T-helper 2 cell (primary cell): ENCODE measurements at regions not wholly inside any gene's neighbourhood (a gene's known extent, or its start where the extent isn't known, plus 50 kb on each side); places are given as distances from the start of the nearest gene placed in this dataset.

Experiments used
- DNase-seq, 5 experiments: peaks; one replicate each; pipeline versions ENCODE4 v3.0.0 to v3.0.0-alpha.2; 2012 to 2022

DNA sequence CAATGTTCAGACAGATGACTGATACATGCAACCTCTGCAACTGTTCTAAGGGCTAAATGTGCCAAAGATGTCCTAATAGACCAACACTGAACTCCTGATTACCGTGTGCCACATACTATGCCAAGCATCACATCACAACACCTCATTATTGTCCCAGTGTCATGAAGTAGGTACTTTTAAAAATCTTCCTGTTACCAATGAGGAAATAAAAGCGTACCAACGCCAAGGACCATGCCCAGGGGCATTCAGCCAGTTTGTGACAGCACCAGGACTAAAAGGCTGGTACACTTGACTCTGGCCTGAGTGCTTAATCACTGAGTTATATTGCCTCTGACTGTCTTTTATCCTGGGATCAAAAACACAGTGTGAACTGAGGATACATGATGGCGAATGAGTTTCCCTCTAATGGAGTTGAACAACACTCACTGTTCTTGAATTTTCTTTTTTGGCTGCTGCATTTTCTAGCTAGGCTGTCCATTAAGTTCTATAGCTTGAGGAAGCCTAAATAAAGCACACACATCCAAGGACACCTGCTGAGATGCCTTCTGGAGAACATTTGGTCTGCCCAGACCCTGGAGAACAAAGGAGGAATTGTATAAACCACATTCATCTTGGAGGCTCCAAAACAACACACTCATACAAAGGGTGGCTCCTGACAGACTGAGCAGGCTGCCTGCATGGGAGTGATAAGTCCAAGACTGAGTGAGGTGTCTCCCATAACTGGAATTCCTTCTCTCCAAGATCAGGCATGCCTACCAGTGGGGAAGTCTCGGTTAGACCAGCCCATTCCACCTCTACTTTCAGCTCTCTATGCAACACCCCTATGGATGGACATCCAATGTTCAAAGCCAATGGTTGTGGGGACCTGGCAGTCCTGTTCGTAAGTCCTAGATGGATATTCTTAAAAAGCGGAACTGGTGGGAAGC lies 126.7 kb upstream of the PRICKLE2 start:
- DNase-seq: no peak

DNA sequence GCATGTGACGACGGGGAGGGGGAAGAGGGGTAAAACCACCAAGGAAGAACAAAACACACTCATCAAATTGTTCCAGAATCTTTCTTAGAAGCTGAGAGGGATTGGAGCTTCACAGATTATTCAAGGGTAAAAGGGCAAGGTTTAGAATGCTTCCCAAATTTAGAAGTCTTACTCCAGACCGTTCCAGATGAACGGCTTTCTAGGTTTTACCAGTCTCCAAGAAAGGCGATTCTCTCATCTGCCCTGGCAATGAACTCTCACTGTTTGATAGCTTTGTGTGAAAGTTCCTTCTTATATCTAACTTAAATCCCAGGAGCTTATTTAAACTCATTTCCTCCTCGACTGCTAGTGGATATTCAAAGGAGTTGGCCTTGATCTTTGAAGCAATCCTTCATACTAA lies 124.3 kb upstream of the PRICKLE2 start:
- no peak for DNase-seq

DNA sequence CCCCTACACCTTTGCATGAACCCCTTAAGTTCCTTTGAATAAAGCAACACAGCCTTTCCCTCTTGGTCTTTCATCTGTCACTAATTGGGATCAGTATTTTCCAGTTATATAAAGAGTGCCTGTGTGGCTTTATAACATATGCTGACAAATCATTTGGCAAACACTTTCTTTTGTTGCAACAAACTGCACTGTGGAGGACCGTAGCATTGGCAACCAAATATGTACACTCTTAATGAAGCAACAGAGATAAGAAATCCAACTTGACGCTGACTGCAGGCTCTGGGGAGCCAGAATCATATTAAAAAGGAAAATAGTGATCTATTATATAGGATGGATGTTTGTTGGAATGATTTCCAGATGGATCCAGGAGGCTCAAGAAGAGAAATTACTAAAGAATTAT lies 120.1 kb upstream of the PRICKLE2 start:
- DNase-seq: no peak

DNA sequence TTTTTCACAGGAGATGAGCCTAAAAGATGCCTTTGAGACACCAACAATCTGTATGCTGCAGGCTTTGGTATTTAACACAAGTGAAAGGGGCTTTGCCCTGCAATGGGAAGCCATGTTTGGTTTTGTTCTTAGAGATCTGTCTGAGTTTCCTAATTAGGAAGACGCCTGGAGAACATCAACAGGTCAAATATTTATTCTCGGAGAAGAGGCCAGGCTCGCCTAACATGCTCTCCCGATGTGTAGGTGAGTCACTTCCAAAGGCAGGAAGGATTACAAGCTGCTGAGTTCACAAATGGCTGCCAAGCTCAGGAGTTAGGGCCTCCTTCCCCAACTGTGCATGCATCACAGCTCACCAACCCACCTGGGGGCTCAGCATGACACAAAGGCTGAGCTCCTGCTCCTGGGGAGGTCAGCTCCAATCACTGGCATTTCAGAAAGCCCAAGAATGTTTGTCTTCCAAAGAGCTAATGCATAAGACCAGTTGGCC lies 119.5 kb upstream of the PRICKLE2 start:
- no peak for DNase-seq

DNA sequence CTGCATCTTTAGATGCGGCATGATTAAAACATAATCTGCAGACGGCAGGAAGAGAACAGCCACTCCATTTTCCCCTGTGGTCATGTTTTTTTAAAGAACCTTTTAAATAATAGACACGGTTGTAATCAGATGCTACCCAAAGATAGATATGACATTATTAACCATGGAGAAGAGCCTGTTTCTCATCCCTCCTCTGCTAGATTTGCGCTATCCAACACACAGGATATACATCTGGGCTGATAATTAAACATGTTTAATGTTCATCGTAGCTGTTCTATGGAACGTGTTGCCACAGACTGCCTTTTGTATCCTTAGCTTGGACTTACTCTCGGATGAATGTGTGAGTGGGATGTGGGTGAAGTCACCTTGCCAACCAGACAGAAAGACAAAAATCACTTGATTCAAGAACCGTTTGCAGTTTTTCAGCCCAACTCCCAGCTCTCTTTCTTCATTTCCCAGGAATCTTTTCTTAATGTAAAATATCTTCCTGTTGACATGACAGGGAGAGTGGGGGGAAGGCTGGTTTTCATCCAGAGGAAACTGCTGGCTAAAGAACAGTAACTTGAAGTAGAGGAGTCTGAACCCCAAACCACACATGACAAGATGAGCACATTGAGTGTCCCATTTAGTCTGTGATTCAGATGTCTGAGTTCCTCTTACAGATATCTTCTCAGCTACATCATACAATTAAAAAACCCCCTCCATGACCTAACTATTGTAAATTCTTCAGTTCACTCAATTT lies 118.6 kb upstream of the PRICKLE2 start:
- no peak for DNase-seq

DNA sequence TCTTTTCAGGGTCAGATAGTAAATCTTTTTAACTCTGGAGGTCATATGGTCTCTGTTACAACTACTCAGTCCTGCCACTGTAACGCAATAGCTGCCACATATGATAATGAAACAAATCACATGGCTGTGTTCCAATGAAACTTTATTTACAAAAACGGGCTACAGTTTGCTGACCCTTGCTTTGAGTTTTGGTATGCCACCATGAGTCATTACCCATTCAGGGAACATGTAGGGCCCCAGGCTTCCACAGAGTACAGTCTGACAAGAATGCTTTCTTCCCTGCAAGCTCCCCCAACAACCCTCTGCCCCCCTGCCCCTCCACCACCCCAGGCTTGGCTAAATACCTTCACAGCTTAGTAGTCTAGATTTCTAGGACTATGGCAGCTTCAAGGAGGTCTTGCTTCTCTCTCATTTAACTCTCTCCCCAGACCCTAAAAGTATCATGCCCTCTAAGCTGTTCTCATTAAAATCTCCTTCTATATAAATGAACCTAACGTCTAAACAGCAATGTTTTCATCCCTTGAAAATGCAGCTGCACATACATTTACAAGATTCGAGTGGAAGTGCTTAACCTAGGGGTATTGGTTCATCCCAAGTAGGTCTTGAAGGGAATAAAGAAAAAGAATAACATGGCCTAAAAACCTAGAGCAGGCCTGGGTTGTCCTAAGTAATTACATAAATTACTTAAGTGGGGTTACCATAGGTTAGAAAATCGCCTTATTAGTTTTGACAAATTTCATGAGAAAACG lies 117.8 kb upstream of the PRICKLE2 start:
- DNase-seq: no peak

DNA sequence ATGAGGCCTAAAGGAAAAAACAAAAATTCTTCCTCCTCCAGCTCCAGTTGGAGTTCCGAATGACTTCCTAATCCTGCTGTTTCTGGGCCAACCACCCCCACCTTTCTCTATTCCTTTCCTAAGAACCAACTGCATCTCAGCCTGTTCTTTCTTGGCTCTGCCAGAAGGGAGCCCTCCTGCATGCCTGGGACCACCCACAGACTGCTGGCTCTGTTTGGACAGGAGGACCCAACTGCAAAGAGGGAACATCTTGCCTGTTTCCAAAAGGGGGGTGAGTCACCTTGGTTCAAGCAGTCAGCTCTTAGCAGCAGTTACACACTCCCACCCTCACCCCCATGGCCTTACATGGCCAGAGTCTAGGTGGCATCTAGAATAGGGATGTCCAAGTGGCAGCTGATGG lies 116.0 kb upstream of the PRICKLE2 start:
- DNase-seq: no peak

DNA sequence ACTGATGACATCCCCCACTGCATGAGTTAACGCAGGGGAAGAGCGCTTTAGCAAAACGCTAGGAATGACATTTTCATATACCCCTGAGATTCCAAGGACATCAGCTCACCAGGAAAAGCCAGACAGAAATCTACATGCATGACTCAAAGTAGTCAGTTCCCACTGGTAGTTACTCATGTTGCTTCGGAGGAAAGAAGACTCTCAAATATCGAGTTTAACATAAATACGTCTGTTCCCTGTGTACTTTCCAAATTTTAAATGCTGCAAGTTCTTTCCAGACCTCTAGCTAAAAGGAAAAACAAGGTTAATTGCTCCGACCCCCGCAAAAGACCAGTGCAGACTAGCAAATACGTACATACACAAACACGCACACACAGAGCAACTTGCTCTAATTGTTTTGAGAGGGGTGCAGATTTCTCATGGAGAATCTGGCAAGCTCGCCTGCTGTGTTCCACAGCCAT lies 115.4 kb upstream of the PRICKLE2 start:
- no peak for DNase-seq

DNA sequence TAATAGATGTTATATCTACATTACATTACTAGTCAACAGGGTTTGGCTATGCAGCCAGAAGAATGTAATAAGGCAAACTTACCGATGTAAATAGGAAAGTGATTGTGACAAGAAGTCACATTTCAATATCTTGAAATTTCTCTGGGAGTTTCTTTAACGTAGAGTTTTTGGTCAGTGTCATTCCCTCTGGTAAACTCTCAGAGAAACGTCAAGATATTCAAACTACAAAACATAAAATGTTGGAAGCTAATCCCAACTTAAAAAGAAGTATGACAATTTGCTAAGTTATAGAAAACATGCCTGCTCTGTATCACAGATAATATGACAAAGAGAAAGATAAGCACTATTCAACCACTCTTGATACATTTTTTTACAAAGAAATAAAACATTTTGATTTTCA lies 111.2 kb upstream of the PRICKLE2 start:
- DNase-seq: no peak

DNA sequence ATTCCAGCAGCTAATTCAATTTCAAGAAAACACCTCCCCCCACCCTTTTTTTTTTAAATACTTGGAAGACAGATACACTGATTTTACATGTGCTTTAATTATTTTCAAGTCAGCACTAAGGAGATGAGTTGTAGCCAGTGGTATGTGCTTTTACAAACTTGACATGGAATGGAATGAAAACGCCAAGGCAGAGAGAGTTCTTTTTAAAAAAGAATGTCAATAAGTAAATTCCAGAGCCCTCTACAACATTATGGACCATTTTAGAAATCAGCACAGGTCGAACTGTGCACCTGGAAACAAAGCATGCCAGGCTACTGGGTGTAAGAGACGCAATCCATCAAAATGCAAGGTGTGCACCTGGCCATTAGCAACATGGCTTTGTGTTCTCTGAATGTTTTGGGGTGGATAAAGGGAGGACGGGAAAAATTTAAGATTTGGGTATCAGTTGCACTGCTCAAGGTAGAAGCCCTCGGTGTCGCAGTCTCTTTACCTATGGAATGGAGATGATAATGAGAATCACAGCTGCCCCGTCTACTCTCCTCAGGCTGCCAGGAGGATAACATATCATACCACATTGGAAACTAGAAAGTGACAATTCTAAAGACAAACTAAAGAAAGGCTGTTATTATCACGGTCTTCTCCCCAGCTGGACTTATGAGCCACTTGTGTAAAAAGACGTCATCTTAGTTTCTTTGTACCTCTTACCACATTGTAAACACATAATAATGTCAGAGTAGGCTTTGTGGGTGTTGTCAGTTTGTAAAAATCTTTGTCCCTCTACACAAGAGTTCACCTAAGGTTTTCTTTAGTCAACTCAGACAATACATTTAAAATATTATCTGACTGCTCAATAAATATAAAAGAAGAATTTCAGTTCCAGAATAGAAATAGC lies 107.4 kb upstream of the PRICKLE2 start:
- no peak for DNase-seq

DNA sequence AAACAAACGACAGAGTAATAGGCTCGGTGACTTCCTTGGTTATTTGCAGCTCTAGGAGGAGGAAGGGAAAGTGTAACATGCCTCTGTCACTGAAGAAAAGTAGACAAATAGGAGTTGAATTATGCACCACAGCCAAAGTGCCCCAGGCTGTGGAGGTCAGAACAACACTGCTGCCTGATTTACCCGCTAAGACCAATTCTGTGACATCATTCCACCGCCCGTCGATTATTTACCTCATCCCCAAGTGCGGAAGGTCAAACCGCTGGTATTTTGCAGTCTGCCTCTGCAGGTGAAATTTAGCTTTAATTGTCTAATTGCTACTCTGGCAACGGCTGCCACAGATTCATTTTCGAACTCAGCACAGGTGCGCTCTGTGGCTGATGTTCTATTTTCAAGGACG lies 106.3 kb upstream of the PRICKLE2 start:
- DNase-seq: no peak

DNA sequence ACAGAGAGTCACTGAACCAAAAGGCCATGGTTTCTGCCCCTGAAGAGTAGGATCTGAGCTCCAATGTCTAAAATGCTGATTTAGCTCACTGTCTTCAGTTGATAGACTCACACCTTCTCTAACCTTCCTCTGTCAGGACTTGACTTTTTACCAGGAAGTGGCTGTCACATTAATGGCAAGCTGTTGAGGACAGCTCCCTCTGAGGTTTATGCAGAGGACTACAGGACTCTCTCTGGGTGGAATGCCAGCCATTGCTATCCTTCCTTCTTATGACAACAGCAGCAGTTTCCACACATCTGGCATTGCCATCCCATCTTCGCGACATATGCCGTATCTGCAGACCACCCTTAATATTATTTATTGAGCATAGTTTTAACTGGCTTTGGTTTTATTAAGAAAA lies 103.8 kb upstream of the PRICKLE2 start:
- no peak for DNase-seq

DNA sequence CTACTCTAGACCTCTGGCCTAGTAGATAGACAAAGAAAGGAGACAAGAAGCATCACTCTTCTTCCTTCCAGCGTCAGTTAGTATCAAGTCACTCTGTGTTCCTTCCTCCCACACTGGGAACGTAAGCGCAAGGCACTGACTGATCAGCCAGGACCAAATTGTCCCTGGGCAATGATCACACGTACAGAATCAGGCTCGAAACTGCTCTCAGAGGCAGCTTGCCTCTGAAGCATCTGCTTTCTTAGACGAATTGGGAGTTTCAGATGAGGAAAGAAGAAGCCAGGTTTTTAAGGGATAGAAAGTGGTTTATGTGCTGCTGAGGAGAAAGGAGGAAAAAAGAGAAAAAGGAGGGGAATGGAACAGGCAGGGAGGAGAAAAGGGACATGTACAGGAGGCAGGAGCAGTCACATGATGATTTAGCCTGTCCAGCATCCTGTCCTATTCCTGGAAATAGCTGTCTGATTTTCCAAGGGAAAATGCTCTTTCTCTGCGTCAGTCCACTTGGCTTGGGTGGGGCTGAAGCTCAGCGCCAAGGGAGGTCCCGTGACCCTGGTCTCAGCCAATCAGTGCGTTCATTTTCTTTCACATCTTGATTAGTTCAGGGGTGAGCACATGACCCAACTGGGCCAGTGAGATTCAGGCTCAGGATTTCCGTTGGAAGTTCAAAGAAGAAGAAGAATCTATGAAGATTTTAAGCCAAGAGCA lies 102.0 kb upstream of the PRICKLE2 start:
- DNase-seq: no peak

DNA sequence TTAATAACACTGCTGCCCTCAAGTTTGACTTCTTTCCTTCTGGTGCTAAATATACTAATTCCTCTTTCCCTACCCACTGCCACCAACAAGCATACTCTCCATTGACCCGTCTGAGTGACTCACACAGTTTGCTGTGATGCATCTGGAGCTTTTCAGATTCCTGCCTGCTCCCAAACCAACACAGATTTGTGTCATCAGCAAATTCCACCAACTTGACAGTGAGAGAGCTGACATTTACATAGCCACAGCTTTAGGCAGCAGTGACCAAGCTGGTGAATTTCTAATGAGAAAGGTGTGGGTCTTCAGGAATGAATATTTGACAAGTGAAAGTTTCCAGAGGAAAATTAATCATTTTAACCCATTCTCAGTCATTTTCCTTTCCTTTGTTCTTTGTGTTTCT lies 96.5 kb upstream of the PRICKLE2 start:
- DNase-seq: no peak

DNA sequence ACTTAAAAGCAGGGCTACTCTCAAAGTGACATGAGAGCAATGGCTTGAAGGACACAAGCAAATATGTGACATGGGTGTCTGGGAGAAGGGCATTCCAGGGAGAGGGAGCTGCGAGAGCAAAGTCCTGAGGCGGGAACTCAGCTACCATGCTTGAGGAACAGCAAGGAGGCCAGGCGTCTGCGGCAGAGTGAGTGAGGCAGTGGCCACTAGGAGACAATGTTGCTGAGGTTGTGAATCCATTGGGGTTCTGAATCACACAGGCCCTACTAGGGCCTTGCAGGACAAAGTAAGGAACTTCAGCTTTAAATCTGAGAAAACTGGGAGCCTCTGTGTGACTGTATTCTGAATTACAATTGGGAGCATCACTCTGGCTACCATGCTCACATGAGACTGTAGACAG lies 94.1 kb upstream of the PRICKLE2 start:
- no peak for DNase-seq

DNA sequence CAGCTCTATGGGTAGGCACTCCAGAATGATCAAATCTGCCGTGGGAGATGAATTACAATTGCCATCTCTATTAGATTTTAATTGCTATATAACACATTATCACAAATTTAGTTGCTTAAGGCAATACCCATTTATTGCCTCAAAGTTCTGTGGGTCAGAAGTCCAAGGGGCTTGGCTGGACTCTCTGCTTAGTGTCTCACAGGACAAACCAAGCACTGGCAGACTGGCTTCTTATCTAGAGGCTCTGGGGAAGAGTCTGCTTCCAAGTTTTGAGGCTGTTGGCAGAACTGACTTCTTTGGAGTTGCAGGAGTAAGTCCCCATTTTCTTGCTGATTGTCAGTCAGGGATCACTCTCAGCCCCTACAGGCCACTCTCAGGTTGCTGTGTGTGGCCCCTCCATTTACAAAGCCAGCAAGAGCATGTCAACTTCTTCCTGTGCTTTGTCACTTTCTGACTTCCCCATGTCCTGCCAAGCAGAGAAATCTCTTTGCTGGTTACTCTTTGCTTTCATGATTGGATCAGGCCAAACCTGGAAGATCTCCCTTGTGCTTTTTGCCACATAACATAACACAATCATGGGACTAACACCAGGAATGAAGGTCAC lies 93.5 kb upstream of the PRICKLE2 start:
- no peak for DNase-seq

DNA sequence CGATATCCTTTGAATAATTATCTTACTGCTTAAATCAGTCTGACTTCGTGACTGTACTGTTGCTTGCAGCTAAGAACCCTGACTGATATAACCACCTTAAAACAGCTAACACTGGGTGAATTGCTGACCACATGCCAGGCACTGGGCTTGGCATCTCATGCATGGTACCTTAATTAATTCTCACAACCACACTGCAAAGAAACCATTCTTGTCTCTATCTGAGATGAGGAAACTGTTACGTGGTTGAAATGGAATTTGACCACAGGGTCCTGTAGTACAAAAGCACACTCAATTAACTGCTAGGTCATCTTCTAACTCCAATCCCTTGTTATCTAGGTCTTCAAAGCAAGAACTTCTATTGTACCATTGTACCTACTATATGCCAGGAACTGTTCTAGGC lies 92.7 kb upstream of the PRICKLE2 start:
- DNase-seq: no peak

DNA sequence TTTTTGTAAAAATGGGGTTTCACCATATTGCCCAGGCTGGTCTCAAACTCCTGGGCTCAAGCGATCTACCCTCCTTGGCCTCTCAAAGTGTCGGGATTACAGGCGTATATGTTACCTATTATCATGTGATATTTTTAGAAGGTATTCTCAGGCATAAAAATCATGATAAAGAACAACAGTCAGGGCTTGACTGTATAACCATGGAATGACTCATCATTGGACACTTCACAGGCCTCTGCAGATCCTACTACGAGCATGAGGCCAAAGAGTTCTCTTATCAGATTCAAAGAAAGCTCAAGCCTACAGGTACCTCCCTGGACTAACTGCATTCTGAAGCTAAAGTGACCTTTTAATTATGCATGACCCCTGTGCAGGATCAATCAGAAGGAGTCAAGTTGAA lies 91.7 kb upstream of the PRICKLE2 start:
- no peak for DNase-seq

DNA sequence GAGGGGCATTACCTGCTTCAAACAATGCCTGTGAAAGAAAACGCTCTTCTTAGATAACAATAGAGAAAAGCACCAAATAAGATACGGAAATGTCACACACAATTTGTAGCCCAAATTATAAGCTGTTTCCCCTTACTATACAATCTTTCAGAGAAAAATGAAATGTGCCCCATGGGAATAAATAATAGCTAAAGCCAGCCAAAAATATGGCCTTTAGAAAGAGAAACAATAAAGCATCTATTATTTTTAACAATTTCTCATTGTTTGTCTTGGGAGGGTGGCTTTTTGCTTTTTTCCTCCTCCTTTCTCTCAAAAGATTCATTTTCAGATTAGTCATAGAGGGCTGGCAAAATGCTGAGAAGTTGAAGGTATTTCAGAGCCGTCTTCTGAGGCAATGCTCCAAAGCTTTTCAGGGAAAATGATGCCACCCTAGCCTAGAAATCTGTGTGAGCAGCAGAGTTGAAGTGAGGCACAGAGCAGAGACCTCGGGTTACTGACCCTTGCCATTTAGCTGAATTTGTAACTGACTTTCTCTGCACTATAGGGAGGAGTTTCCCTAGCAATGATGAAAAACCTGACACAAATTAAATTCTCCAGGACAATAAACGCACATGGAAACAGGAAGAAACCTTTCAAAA lies 86.3 kb upstream of the PRICKLE2 start:
- no peak for DNase-seq

DNA sequence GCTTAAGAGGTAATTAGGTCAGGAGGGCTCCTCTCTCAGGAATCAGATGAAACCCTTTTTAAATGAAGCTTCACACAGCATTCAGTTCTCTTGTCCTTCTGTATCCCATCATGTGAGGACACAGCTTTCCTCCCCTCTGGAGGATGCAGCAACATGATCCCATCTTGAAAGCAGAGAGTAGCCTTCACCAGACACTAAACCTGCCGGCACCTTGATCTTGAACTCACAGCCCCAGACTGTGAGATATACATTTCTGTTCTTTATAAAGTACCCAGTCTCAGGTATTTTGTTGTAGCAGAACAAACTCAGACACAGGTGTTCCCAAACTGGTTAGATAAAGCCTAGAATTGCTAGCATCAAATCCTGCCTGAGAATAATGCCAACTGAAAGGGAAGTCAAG lies 83.7 kb upstream of the PRICKLE2 start:
- DNase-seq: no peak

DNA sequence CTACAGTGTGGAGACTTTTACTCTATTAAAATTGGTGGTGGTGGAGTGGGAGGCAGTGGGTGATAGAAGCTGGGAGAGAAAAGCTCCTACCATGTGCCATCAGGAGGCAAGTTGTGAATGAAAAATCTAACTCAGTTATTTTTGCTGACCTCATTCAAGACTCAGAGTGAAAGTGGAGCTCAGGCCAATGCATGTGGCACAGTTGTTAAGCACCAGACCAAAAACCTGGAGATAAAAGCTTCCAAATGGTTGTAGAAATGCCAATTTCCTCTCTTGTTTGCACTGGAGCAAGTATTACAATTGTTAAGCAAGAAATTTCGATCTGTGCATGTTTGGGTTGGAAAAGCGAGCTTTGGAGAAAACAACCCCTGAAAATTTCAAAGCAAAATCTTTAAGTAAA lies 81.5 kb upstream of the PRICKLE2 start:
- DNase-seq: no peak
